BJ (cell line): ENCODE measurements at regions not wholly inside any gene's neighbourhood (a gene's known extent, or its start where the extent isn't known, plus 50 kb on each side); places are given as distances from the start of the nearest gene placed in this dataset.

Source experiments
- CTCF ChIA-PET: fragments of 350-600 bp; formaldehyde crosslinking; extraction: SDS; loops from one replicate; lab custom pipeline; 2021; ENCODE audit warnings: antibody characterized with exemption, inconsistent platforms; lab: Yijun Ruan, JAX
- POLR2A ChIA-PET: fragments of 300-600 bp; sonication (Branson Sonifier 250); formaldehyde crosslinking; extraction: SDS; loops from one replicate; lab custom pipeline; 2021; ENCODE audit warnings: antibody characterized with exemption; lab: Charles Lee
- DNase-seq: peaks from one replicate; pipeline ENCODE4 v3.0.0-alpha.2; 2011; ENCODE audit warnings: low read depth
- H3K27me3 ChIP-seq: 2 replicates; pipeline ENCODE4 v1.6.0; 2011; ENCODE audit warnings: low read length; ENCODE audit not compliant: control insufficient read depth, insufficient read depth
- H3K36me3 ChIP-seq: 2 replicates; pipeline ENCODE4 v1.5.1; 2011; ENCODE audit warnings: low read length; ENCODE audit not compliant: control insufficient read depth, insufficient read depth
- H3K4me3 ChIP-seq: 2 replicates; pipeline ENCODE4 v1.5.1; 2011; ENCODE audit warnings: low read depth, mild to moderate bottlenecking, control low read depth, low read length
- TF ChIP-seq, protein P1 (sequence below): IDR thresholded peaks from 2 replicates; pipeline ENCODE4 v1.5.1; 2011; ENCODE audit warnings: low read depth, mild to moderate bottlenecking, control low read depth, inconsistent platforms, low read length, moderate library complexity; ENCODE audit not compliant: insufficient read depth

DNA sequence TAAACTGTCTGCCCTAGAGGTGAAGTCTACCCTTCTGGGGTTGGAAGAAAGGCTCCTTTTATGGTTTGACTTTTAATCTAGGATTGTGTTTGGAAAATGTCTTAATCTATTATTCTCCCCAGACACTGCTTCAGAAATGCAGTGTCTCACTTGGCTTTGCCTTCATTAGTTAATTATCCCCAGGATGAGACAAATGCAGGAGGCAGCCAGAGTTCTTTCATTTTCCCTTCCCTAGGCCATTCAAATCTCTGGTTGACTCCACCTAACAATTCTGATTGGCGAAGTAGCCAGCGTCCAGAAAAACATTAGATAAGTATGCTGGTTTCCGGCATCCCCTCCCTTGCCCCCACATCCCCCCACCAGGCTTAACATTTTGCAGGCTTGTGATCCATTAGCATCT lies 325.8 kb upstream of the PBX1 start:
- ChIA-PET CTCF (interaction anchor here (0.6 kb wide), 1 partner anchor 1823 kb away, joined by 3 read pairs; no protein-coding TSS in a partner anchor), POLR2A (no interaction called here)
- no peaks in the 10 kb centered on the region for H3K27me3 ChIP-seq
- DNase-seq, result no peak
- TF ChIP-seq, protein P1, sequence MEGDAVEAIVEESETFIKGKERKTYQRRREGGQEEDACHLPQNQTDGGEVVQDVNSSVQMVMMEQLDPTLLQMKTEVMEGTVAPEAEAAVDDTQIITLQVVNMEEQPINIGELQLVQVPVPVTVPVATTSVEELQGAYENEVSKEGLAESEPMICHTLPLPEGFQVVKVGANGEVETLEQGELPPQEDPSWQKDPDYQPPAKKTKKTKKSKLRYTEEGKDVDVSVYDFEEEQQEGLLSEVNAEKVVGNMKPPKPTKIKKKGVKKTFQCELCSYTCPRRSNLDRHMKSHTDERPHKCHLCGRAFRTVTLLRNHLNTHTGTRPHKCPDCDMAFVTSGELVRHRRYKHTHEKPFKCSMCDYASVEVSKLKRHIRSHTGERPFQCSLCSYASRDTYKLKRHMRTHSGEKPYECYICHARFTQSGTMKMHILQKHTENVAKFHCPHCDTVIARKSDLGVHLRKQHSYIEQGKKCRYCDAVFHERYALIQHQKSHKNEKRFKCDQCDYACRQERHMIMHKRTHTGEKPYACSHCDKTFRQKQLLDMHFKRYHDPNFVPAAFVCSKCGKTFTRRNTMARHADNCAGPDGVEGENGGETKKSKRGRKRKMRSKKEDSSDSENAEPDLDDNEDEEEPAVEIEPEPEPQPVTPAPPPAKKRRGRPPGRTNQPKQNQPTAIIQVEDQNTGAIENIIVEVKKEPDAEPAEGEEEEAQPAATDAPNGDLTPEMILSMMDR, result no peak
- no peak overlapping the region for H3K4me3 ChIP-seq
- no peaks in the 10 kb centered on the region for H3K36me3 ChIP-seq

GRCh38 chr1:164240081-164240480 lies 318.9 kb upstream of the PBX1 start:
- ChIA-PET POLR2A (no interaction called here), CTCF (interaction anchor here (1.3 to 1.4 kb wide), 2 partner anchors 12 to 555 kb away, joined by 3 read pairs; no protein-coding TSS in a partner anchor)
- TF ChIP-seq, protein P1, result 0 out of 2 replicates have a peak, but pooled peaks have one; percentile 11
- H3K36me3 ChIP-seq, result no peaks in the 10 kb centered on the region
- H3K4me3 ChIP-seq, result no peak overlapping the region
- H3K27me3 ChIP-seq, result no peaks in the 10 kb centered on the region
- no peak for DNase-seq

DNA sequence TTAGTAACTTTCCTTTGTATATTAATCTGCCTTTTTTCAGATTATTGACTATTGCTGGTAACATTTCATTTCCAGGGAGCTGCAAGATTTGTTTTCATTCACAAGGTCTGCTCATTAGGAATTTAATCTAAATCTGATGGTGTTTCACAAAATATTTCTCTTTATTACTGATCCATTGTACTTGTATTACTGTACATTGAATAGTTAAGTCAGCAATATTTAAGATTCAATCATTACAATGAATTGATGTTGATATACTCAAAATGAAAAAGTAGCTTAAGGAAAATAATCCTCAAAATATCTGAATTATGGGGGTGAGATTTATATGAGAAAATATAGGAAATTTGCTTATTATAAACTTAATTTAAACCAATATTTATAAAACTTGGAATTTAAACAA lies 308.6 kb upstream of the PBX1 start:
- POLR2A ChIA-PET, result no interaction called here
- Histone ChIP-seq H3K4me3 (no peak overlapping the region), H3K36me3 (no peaks in the 10 kb centered on the region), H3K27me3 (no peaks in the 10 kb centered on the region)
- CTCF ChIA-PET, result no interaction called here
- TF ChIP-seq, protein P1, result no peak
- DNase-seq, result no peak

- Histone ChIP-seq H3K27me3 (no peaks in the 10 kb centered on the region), H3K36me3 (no peaks in the 10 kb centered on the region), H3K4me3 (no peak overlapping the region)
- DNase-seq, result no peak
- CTCF ChIA-PET, result no interaction called here
- POLR2A ChIA-PET, result no interaction called here
- TF ChIP-seq, protein P1, result no peak
These were observed 302.5 kb upstream of the PBX1 start for GRCh38 chr1:164256456-164256855.

DNA sequence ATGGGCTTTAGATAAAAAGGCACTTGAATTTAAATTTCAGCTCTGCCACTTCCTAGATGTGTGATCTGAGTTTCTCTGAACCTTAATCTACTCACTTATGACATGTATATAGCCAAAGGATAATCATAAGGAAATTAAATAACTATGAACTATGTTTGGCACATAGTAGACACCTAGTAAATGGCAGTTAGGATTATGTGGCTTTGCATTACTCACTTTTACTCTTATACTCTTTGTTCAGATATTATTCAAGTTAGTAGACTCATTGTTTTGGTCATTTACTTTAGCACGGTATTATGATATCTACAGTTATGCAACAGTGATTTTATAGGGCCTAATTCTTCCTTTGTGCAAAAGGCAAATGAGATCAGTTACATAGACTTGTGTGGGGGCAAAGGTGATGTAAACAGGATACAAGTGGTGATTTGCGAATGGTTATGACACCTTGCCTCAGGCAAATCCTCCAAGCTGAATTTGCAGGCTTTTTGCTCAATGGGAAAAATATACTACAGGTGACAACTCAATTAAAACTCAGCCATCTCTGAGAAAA lies 297.2 kb upstream of the PBX1 start:
- TF ChIP-seq, protein P1, result no peak
- ChIA-PET CTCF (no interaction called here), POLR2A (no interaction called here)

More for the DNA sequence above, 297.2 kb upstream of the PBX1 start:
- Histone ChIP-seq H3K4me3 (no peak overlapping the region), H3K36me3 (no peaks in the 10 kb centered on the region), H3K27me3 (no peaks in the 10 kb centered on the region)
- DNase-seq, result no peak
